T-cell (primary cell): ENCODE measurements at regions not wholly inside any gene's neighbourhood (a gene's known extent, or its start where the extent isn't known, plus 50 kb on each side); places are given as distances from the start of the nearest gene placed in this dataset.

Source experiments
- ATAC-seq, 4 experiments: fragments of 200-7000 bp in 3 of 4; fragments of 150-1000 bp in 1 of 4; cut with Tn5 transposase; replicated peaks in 1 of 4; 1 replicate in 3 of 4; 2 replicates in 1 of 4; pipeline ENCODE4 v1.10.0; 2021; ENCODE audit warnings: moderate library complexity in 3 of 4, mild to moderate bottlenecking in 2 of 4, moderate number of reproducible peaks in 1 of 4
- CTCF ChIA-PET, 2 donors: fragments of 300-600 bp; sonication (Branson Sonifier 250); formaldehyde crosslinking; loops; one replicate each; lab custom pipeline; 2022; ENCODE audit warnings: antibody characterized with exemption in 2 of 2; lab: Charles Lee
- POLR2A ChIA-PET, 2 donors: fragments of 300-600 bp; sonication (Branson Sonifier 250); formaldehyde crosslinking; loops; one replicate each; lab custom pipeline; 2022; ENCODE audit warnings: antibody characterized with exemption in 2 of 2; lab: Charles Lee
- DNase-seq, 35 experiments: peaks; one replicate each; pipeline versions ENCODE4 v3.0.0 to v3.0.0-alpha.2; 2013 to 2023
- H3K27ac ChIP-seq: one replicate; pipeline ENCODE4 v1.5.1; 2013; ENCODE audit warnings: low read length
- H3K27me3 ChIP-seq, 2 experiments: replicated peaks in 1 of 2; 1 replicate in 1 of 2; 2 replicates in 1 of 2; pipeline versions ENCODE4 v1.6.1 to v1.7.0; 2013; ENCODE audit warnings: low read length in 1 of 2, mixed read lengths in 1 of 2; ENCODE audit not compliant: control insufficient read depth in 2 of 2, insufficient read depth in 2 of 2; ENCODE audit errors: extremely low read depth in 1 of 2
- H3K36me3 ChIP-seq, 2 donors: 1 replicate in 1 of 2; 2 replicates in 1 of 2; pipeline versions ENCODE4 v1.6.1 to v1.7.0; 2013; ENCODE audit warnings: low read length in 1 of 2; ENCODE audit not compliant: control insufficient read depth in 2 of 2, insufficient read depth in 1 of 2; ENCODE audit errors: extremely low read depth in 1 of 2
- H3K4me1 ChIP-seq, 2 experiments: 1 replicate in 1 of 2; 2 replicates in 1 of 2; pipeline versions ENCODE4 v1.6.1 to v1.7.0; 2013; ENCODE audit warnings: low read length in 2 of 2, mixed read lengths in 1 of 2; ENCODE audit not compliant: insufficient read depth in 2 of 2, control insufficient read depth in 1 of 2; ENCODE audit errors: extremely low read depth in 1 of 2
- H3K4me3 ChIP-seq, 2 donors: 1 replicate in 1 of 2; 2 replicates in 1 of 2; pipeline versions ENCODE4 v1.5.1 to v1.7.0; 2013; ENCODE audit warnings: mild to moderate bottlenecking in 2 of 2, low read length in 1 of 2, moderate library complexity in 1 of 2; ENCODE audit not compliant: control insufficient read depth in 1 of 2; ENCODE audit errors: extremely low read depth in 1 of 2
- H3K9me3 ChIP-seq: 2 replicates; pipeline ENCODE4 v1.7.0; 2013
- H3K27ac Mint-ChIP-seq, 2 donors: one replicate each; pipeline ENCODE4 v1.8.0; 2020 to 2021; ENCODE audit warnings: mild to moderate bottlenecking in 2 of 2, mixed read lengths in 2 of 2
- H3K27me3 Mint-ChIP-seq, 2 donors: one replicate each; pipeline ENCODE4 v1.8.0; 2021 to 2022; ENCODE audit warnings: mixed read lengths in 2 of 2
- H3K36me3 Mint-ChIP-seq: one replicate; pipeline ENCODE4 v1.8.0; 2021; ENCODE audit warnings: mixed read lengths
- H3K4me1 Mint-ChIP-seq, 3 donors: one replicate each; pipeline ENCODE4 v1.8.0; 2020 to 2022; ENCODE audit warnings: mixed read lengths in 3 of 3, mild to moderate bottlenecking in 1 of 3
- H3K4me3 Mint-ChIP-seq, 3 donors: one replicate each; pipeline ENCODE4 v1.8.0; 2020 to 2022; ENCODE audit warnings: mild to moderate bottlenecking in 3 of 3, mixed read lengths in 3 of 3, moderate library complexity in 3 of 3
- H3K9me3 Mint-ChIP-seq, 3 donors: one replicate each; pipeline ENCODE4 v1.8.0; 2020 to 2022; ENCODE audit warnings: mixed read lengths in 3 of 3
- WGBS: methylation state at CpG from one replicate; pipeline ENCODE4 v1.1.5; 2013; ENCODE audit warnings: missing lambda C conversion rate; ENCODE audit not compliant: insufficient coverage; 5-methylcytosine and 5-hydroxymethylcytosine counted together

GRCh38 chr11:112454841-112455240, 194.2 kb upstream of the PLET1 start:
- Histone ChIP-seq H3K9me3 (no peaks in the 10 kb centered on the region), H3K27me3 (no peaks in the 10 kb centered on the region), H3K27ac (no peak overlapping the region), H3K36me3 (no peaks in the 10 kb centered on the region), H3K4me3 (no peak overlapping the region), H3K4me1 (no peaks in the 10 kb centered on the region)
- no peak for ATAC-seq
- Mint-ChIP-seq H3K27ac (no peak overlapping the region), H3K4me3 (no peak overlapping the region), H3K27me3 (peaks cover 0 to 4% of the 10 kb centered on the region in 2 donors), H3K9me3 (no peaks in the 10 kb centered on the region), H3K36me3 (no peaks in the 10 kb centered on the region), H3K4me1 (peaks cover 0 to 8% (median 5%) of the 10 kb centered on the region in 3 donors)
- 100% methylated on average over 1 of the region's 4 CpGs for WGBS
- ChIA-PET POLR2A (no interaction called here), CTCF (interaction anchor here in 1 of 2 donors (0.9 to 1.3 kb wide), 2 partner anchors 10 to 101 kb away, joined by 3 to 4 read pairs; no protein-coding TSS in a partner anchor)
- no peak for DNase-seq

- DNase-seq (no peak), ATAC-seq (no peak)
- Histone ChIP-seq H3K4me1 (no peaks in the 10 kb centered on the region), H3K9me3 (no peaks in the 10 kb centered on the region), H3K4me3 (no peak overlapping the region), H3K27ac (no peak overlapping the region), H3K27me3 (no peaks in the 10 kb centered on the region), H3K36me3 (no peaks in the 10 kb centered on the region)
- H3K4me1 Mint-ChIP-seq = peaks cover 0 to 8% (median 5%) of the 10 kb centered on the region in 3 donors
- ChIA-PET CTCF (interaction anchor here (1.3 to 1.5 kb wide), 2 partner anchors 10 to 100 kb away, joined by 3 read pairs; no protein-coding TSS in a partner anchor), POLR2A (no interaction called here)
- H3K4me3 Mint-ChIP-seq = no peak overlapping the region
- 88% methylated on average over 1 of the region's 1 CpG for WGBS
- H3K9me3 Mint-ChIP-seq = no peaks in the 10 kb centered on the region
- no peak overlapping the region for H3K27ac Mint-ChIP-seq
- no peaks in the 10 kb centered on the region for H3K27me3 Mint-ChIP-seq
- H3K36me3 Mint-ChIP-seq = no peaks in the 10 kb centered on the region
These were observed 195.1 kb upstream of the PLET1 start for GRCh38 chr11:112455791-112456190.

GRCh38 chr11:112457532-112457931, 196.9 kb upstream of the PLET1 start:
- peaks cover 0 to 8% (median 5%) of the 10 kb centered on the region in 3 donors for H3K4me1 Mint-ChIP-seq
- ChIA-PET POLR2A (no interaction called here), CTCF (no interaction called here)
- H3K4me3 Mint-ChIP-seq = no peak overlapping the region
- H3K9me3 Mint-ChIP-seq = peaks cover 0 to 5% (median 5%) of the 10 kb centered on the region in 3 donors
- H3K9me3 ChIP-seq = no peaks in the 10 kb centered on the region
- no peak for DNase-seq
- H3K27ac ChIP-seq = no peak overlapping the region
- no CpG with 5 or more reads among the region's 2 CpGs for WGBS
- H3K36me3 ChIP-seq = no peaks in the 10 kb centered on the region
- ATAC-seq = no peak
- H3K27ac Mint-ChIP-seq = no peak overlapping the region
- H3K36me3 Mint-ChIP-seq = no peaks in the 10 kb centered on the region
- H3K27me3 ChIP-seq = no peaks in the 10 kb centered on the region
- H3K27me3 Mint-ChIP-seq = no peaks in the 10 kb centered on the region
- H3K4me1 ChIP-seq = no peaks in the 10 kb centered on the region
- H3K4me3 ChIP-seq = no peak overlapping the region

GRCh38 chr11:112459001-112459400, 198.3 kb upstream of the PLET1 start:
- peak overlapping the region in 2 of 3 donors; percentile 54 to 55 for H3K4me3 Mint-ChIP-seq
- no peak overlapping the region for H3K4me3 ChIP-seq
- ChIA-PET CTCF (no interaction called here), POLR2A (no interaction called here)
- no CpG with 5 or more reads among the region's 4 CpGs for WGBS
- no peaks in the 10 kb centered on the region for H3K36me3 Mint-ChIP-seq
- H3K4me1 Mint-ChIP-seq = peaks cover 0 to 8% (median 5%) of the 10 kb centered on the region in 3 donors
- H3K9me3 ChIP-seq = no peaks in the 10 kb centered on the region
- DNase-seq = no peak
- H3K4me1 ChIP-seq = no peaks in the 10 kb centered on the region
- H3K9me3 Mint-ChIP-seq = peaks cover 0 to 5% (median 5%) of the 10 kb centered on the region in 3 donors
- H3K27ac Mint-ChIP-seq = no peak overlapping the region
- peaks cover 0 to 4% of the 10 kb centered on the region in 2 donors for H3K27me3 Mint-ChIP-seq
- no peaks in the 10 kb centered on the region for H3K36me3 ChIP-seq
- no peak overlapping the region for H3K27ac ChIP-seq
- ATAC-seq = no peak
- H3K27me3 ChIP-seq = no peaks in the 10 kb centered on the region

GRCh38 chr11:112460141-112460540, 199.5 kb upstream of the PLET1 start:
- POLR2A ChIA-PET = no interaction called here
- H3K4me1 ChIP-seq = no peaks in the 10 kb centered on the region
- WGBS = 70% methylated on average over 2 of the region's 5 CpGs
- no peak overlapping the region for H3K4me3 Mint-ChIP-seq
- H3K27me3 Mint-ChIP-seq = peaks cover 5 to 6% of the 10 kb centered on the region in 2 donors
- no peak overlapping the region for H3K27ac ChIP-seq
- H3K36me3 Mint-ChIP-seq = no peaks in the 10 kb centered on the region
- H3K9me3 ChIP-seq = no peaks in the 10 kb centered on the region
- H3K27me3 ChIP-seq = peaks cover 0 to 7% of the 10 kb centered on the region in 2 experiments
- H3K4me3 ChIP-seq = no peak overlapping the region
- peaks cover 0 to 5% (median 5%) of the 10 kb centered on the region in 3 donors for H3K9me3 Mint-ChIP-seq
- H3K27ac Mint-ChIP-seq = no peak overlapping the region
- ATAC-seq (no peak), DNase-seq (no peak)
- peaks cover 0 to 5% (median 0%) of the 10 kb centered on the region in 3 donors for H3K4me1 Mint-ChIP-seq
- CTCF ChIA-PET = no interaction called here
- H3K36me3 ChIP-seq = no peaks in the 10 kb centered on the region

- no peak overlapping the region for H3K27ac ChIP-seq
- no peaks in the 10 kb centered on the region for H3K36me3 ChIP-seq
- DNase-seq (no peak), ATAC-seq (no peak)
- WGBS = 86% methylated on average over 1 of the region's 1 CpG
- H3K9me3 ChIP-seq = no peaks in the 10 kb centered on the region
- Mint-ChIP-seq H3K9me3 (peaks cover 0 to 5% (median 5%) of the 10 kb centered on the region in 3 donors), H3K27me3 (peaks cover 16 to 21% of the 10 kb centered on the region in 2 donors), H3K27ac (no peak overlapping the region), H3K4me3 (no peak overlapping the region), H3K4me1 (no peaks in the 10 kb centered on the region), H3K36me3 (no peaks in the 10 kb centered on the region)
- ChIA-PET POLR2A (no interaction called here), CTCF (no interaction called here)
- H3K4me1 ChIP-seq = no peaks in the 10 kb centered on the region
- peaks cover 0 to 22% of the 10 kb centered on the region in 2 experiments for H3K27me3 ChIP-seq
- no peak overlapping the region for H3K4me3 ChIP-seq
These were observed 204.3 kb upstream of the PLET1 start for GRCh38 chr11:112464949-112465348.
